HG02798 (cell line): ENCODE measurements at regions not wholly inside any gene's neighbourhood (a gene's known extent, or its start where the extent isn't known, plus 50 kb on each side); places are given as distances from the start of the nearest gene placed in this dataset.

ENCODE experiments used
- ATAC-seq: cut with Tn5 transposase; IDR thresholded peaks from one replicate; pipeline ENCODE4 v1.9.1; 2021; ENCODE audit warnings: mild to moderate bottlenecking; ENCODE audit not compliant: unreplicated experiment, poor library complexity

- peak; percentile 68 for ATAC-seq
Measured at GRCh38 chr3:117526470-117527079, 817.0 kb downstream of the TUSC7 start.

GRCh38 chr3:117527346-117527745 is 817.8 kb downstream of the TUSC7 start:
- no peak for ATAC-seq

GRCh38 chr3:117528688-117529087 is 819.1 kb downstream of the TUSC7 start:
- no peak for ATAC-seq

GRCh38 chr3:117531078-117531767 is 821.6 kb downstream of the TUSC7 start:
- ATAC-seq: no peak

- ATAC-seq: no peak
Measured at GRCh38 chr3:117532268-117532667, 822.7 kb downstream of the TUSC7 start.

GRCh38 chr3:117534138-117534537 is 824.6 kb downstream of the TUSC7 start:
- no peak for ATAC-seq

- ATAC-seq: no peak
Measured at GRCh38 chr3:117536006-117536405, 826.4 kb downstream of the TUSC7 start.

GRCh38 chr3:117537949-117538348 is 828.4 kb downstream of the TUSC7 start:
- no peak for ATAC-seq

GRCh38 chr3:117539729-117540128 is 830.1 kb downstream of the TUSC7 start:
- no peak for ATAC-seq

- no peak for ATAC-seq
Measured at GRCh38 chr3:117540597-117540996, 831.0 kb downstream of the TUSC7 start.

GRCh38 chr3:117541721-117542120 is 832.1 kb downstream of the TUSC7 start:
- no peak for ATAC-seq

- no peak for ATAC-seq
Measured at GRCh38 chr3:117543521-117543920, 833.9 kb downstream of the TUSC7 start.

GRCh38 chr3:117545484-117545883 is 835.9 kb downstream of the TUSC7 start:
- ATAC-seq: no peak

- ATAC-seq: no peak
Measured at GRCh38 chr3:117547956-117548550, 838.5 kb downstream of the TUSC7 start.

- ATAC-seq: no peak
Measured at GRCh38 chr3:117548600-117548999, 839.0 kb downstream of the TUSC7 start.

- no peak for ATAC-seq
Measured at GRCh38 chr3:117549716-117550115, 840.1 kb downstream of the TUSC7 start.

- ATAC-seq: no peak
Measured at GRCh38 chr3:117550766-117551165, 841.2 kb downstream of the TUSC7 start.

- ATAC-seq: peak; percentile 87
Measured at GRCh38 chr3:117553461-117553860, 843.9 kb downstream of the TUSC7 start.

- no peak for ATAC-seq
Measured at GRCh38 chr3:117556646-117557407, 847.2 kb downstream of the TUSC7 start.

GRCh38 chr3:117557464-117558090 is 848.0 kb downstream of the TUSC7 start:
- no peak for ATAC-seq

GRCh38 chr3:117558681-117559080 is 849.1 kb downstream of the TUSC7 start:
- ATAC-seq: no peak
